ENCODE measurements at regions not wholly inside any gene's neighbourhood (a gene's known extent, or its start where the extent isn't known, plus 50 kb on each side); places are given as distances from the start of the nearest gene placed in this dataset.

GRCh38 chr4:115222061-115222460 lies 108.6 kb upstream of the NDST4 start:
- Mint-ChIP-seq H3K36me3 (no peaks in the 10 kb centered on the region), H3K4me1 (no peaks in the 10 kb centered on the region), H3K27me3 (ENCODE audit: low read depth in 3 of 3) (no peaks in the 10 kb centered on the region), H3K4me3 (no peak overlapping the region), H3K9me3 (peaks cover 0 to 5% (median 1%) of the 10 kb centered on the region in 7 donors), H3K27ac (no peak overlapping the region)
- Histone ChIP-seq H2AFZ (ENCODE audit: insufficient read depth, low read depth, low read length, poor library complexity, severe bottlenecking) (no peak overlapping the region), H3K9me3 (replicated peaks in 1 of 2; ENCODE audit: control insufficient read depth in 1 of 2, insufficient read depth in 1 of 2, low read length in 2 of 2) (no peaks in the 10 kb centered on the region), H3K4me3 (replicated peaks in 1 of 3; ENCODE audit: low read depth in 2 of 3, low read length in 3 of 3) (no peak overlapping the region), H4K20me1 (ENCODE audit: insufficient read depth, low read length) (no peaks in the 10 kb centered on the region), H3K9ac (ENCODE audit: insufficient read depth, low read length, poor library complexity, severe bottlenecking) (no peak overlapping the region), H3K27me3 (ENCODE audit: control insufficient read depth in 2 of 2, insufficient read depth in 2 of 2, low read length in 2 of 2) (no peaks in the 10 kb centered on the region), H3K4me1 (ENCODE audit: control insufficient read depth in 1 of 2, insufficient read depth in 2 of 2, low read length in 2 of 2) (no peaks in the 10 kb centered on the region), H3K4me2 (replicated peaks; ENCODE audit: extremely low read depth, low read length, poor library complexity, severe bottlenecking) (no peak overlapping the region), H3K79me2 (ENCODE audit: insufficient read depth, low read length) (no peaks in the 10 kb centered on the region), H3K36me3 (replicated peaks in 1 of 2; ENCODE audit: control insufficient read depth in 1 of 2, insufficient read depth in 2 of 2, low read length in 2 of 2) (no peaks in the 10 kb centered on the region), H3K27ac (ENCODE audit: low read depth in 1 of 2, low read length in 2 of 2) (no peak overlapping the region)
- WGBS (ENCODE audit: insufficient coverage): no CpG with 5 or more reads among the region's 4 CpGs
- TF ChIP-seq CTCF (IDR thresholded peaks at IDR 0.05): no peak
- no peak for DNase-seq
- intact Hi-C loops (cut with micrococcal nuclease): no loop called here

- H3K27ac Mint-ChIP-seq: no peak overlapping the region
- 80% methylated on average over 1 of the region's 1 CpG for WGBS (ENCODE audit: insufficient coverage)
- Histone ChIP-seq H3K79me2 (ENCODE audit: insufficient read depth, low read length) (no peaks in the 10 kb centered on the region), H3K4me1 (ENCODE audit: control insufficient read depth in 1 of 2, insufficient read depth in 2 of 2, low read length in 2 of 2) (no peaks in the 10 kb centered on the region), H3K4me2 (replicated peaks; ENCODE audit: extremely low read depth, low read length, poor library complexity, severe bottlenecking) (no peak overlapping the region), H3K9me3 (replicated peaks in 1 of 2; ENCODE audit: control insufficient read depth in 1 of 2, insufficient read depth in 1 of 2, low read length in 2 of 2) (no peaks in the 10 kb centered on the region), H3K4me3 (replicated peaks in 1 of 3; ENCODE audit: low read depth in 2 of 3, low read length in 3 of 3) (no peak overlapping the region), H3K9ac (ENCODE audit: insufficient read depth, low read length, poor library complexity, severe bottlenecking) (no peak overlapping the region), H3K27ac (ENCODE audit: low read depth in 1 of 2, low read length in 2 of 2) (no peak overlapping the region), H3K27me3 (ENCODE audit: control insufficient read depth in 2 of 2, insufficient read depth in 2 of 2, low read length in 2 of 2) (no peaks in the 10 kb centered on the region), H3K36me3 (replicated peaks in 1 of 2; ENCODE audit: control insufficient read depth in 1 of 2, insufficient read depth in 2 of 2, low read length in 2 of 2) (no peaks in the 10 kb centered on the region), H2AFZ (ENCODE audit: insufficient read depth, low read depth, low read length, poor library complexity, severe bottlenecking) (no peak overlapping the region), H4K20me1 (ENCODE audit: insufficient read depth, low read length) (no peaks in the 10 kb centered on the region)
- H3K27me3 Mint-ChIP-seq (ENCODE audit: low read depth in 3 of 3): no peaks in the 10 kb centered on the region
- peaks cover 0 to 5% (median 0%) of the 10 kb centered on the region in 7 donors for H3K9me3 Mint-ChIP-seq
- intact Hi-C loops (cut with micrococcal nuclease): no loop called here
- H3K4me3 Mint-ChIP-seq: no peak overlapping the region
- H3K36me3 Mint-ChIP-seq: no peaks in the 10 kb centered on the region
- H3K4me1 Mint-ChIP-seq: no peaks in the 10 kb centered on the region
- TF ChIP-seq CTCF (IDR thresholded peaks at IDR 0.05): no peak
- DNase-seq: no peak
Observed at GRCh38 chr4:115219862-115220261, 106.4 kb upstream of the NDST4 start.

Measured in CD14-positive monocyte (primary cell).